ENCODE measurements at regions not wholly inside any gene's neighbourhood (a gene's known extent, or its start where the extent isn't known, plus 50 kb on each side); places are given as distances from the start of the nearest gene placed in this dataset.

- no peaks in the 10 kb centered on the region for H3K4me1 Mint-ChIP-seq (ENCODE audit: low read depth)
- no peak overlapping the region for H3K27ac Mint-ChIP-seq
- no peaks in the 10 kb centered on the region for H3K27me3 Mint-ChIP-seq
- no peak overlapping the region for H3K4me3 Mint-ChIP-seq
- H3K9me3 Mint-ChIP-seq: peaks cover 4% of the 10 kb centered on the region
- no peaks in the 10 kb centered on the region for H3K36me3 Mint-ChIP-seq (ENCODE audit: low read depth)
Measured at GRCh38 chr13:72341904-72342303, 385.5 kb downstream of the MZT1 start.

- Mint-ChIP-seq H3K4me3 (no peak overlapping the region), H3K27me3 (no peaks in the 10 kb centered on the region), H3K27ac (no peak overlapping the region), H3K36me3 (ENCODE audit: low read depth) (no peaks in the 10 kb centered on the region), H3K9me3 (peaks cover 4% of the 10 kb centered on the region), H3K4me1 (ENCODE audit: low read depth) (no peaks in the 10 kb centered on the region)
Measured at GRCh38 chr13:72317346-72318109, 409.9 kb downstream of the MZT1 start.

DNA sequence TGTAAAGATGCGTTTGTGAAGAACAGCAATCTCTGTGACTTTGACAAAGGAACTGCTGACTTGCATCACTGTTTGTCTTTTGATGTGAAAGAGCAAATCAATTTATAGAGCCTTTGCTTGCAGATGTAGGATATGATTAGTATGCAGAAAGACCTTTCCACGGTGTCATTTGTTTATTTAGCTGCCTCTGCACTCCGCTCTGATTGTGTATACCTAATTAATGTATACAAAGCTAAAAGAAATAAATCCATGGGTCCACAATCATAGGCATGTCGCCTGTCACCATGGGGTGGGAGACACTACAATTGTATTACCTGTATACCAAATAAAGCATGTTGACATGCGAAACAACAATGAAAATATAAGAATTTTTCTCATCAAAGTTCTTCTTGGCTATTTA is 410.7 kb downstream of the MZT1 start:
- H3K27me3 Mint-ChIP-seq: no peaks in the 10 kb centered on the region
- no peak overlapping the region for H3K27ac Mint-ChIP-seq
- no peaks in the 10 kb centered on the region for H3K4me1 Mint-ChIP-seq (ENCODE audit: low read depth)
- H3K4me3 Mint-ChIP-seq: no peak overlapping the region
- no peaks in the 10 kb centered on the region for H3K36me3 Mint-ChIP-seq (ENCODE audit: low read depth)
- H3K9me3 Mint-ChIP-seq: peaks cover 4% of the 10 kb centered on the region

DNA sequence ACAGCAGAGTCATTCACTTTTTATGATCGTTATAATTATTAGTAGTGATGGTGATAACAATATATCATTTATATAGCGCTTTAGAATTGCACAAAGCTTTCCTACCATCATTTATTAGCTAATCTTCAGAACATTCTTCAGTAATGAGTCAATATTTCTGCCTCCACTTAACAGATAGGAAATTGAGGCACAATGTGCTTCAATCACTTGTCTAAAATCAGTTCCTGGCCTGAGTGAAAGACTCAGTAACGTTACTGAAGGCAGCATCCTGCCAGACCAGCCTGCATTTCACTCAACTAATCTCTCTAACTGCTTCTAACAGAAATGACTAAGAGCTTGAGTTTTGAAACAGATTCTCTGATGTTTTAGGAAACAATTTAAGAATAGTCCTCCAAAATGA is 412.1 kb downstream of the MZT1 start:
- Mint-ChIP-seq H3K4me1 (ENCODE audit: low read depth) (no peaks in the 10 kb centered on the region), H3K36me3 (ENCODE audit: low read depth) (no peaks in the 10 kb centered on the region)

GRCh38 chr13:72314210-72314609 is 413.2 kb downstream of the MZT1 start:
- Mint-ChIP-seq H3K27me3 (no peaks in the 10 kb centered on the region), H3K9me3 (no peaks in the 10 kb centered on the region)

More for the DNA sequence above, 412.1 kb downstream of the MZT1 start:
- no peaks in the 10 kb centered on the region for H3K9me3 Mint-ChIP-seq
- H3K4me3 Mint-ChIP-seq: no peak overlapping the region
- no peaks in the 10 kb centered on the region for H3K27me3 Mint-ChIP-seq
- H3K27ac Mint-ChIP-seq: no peak overlapping the region

DNA sequence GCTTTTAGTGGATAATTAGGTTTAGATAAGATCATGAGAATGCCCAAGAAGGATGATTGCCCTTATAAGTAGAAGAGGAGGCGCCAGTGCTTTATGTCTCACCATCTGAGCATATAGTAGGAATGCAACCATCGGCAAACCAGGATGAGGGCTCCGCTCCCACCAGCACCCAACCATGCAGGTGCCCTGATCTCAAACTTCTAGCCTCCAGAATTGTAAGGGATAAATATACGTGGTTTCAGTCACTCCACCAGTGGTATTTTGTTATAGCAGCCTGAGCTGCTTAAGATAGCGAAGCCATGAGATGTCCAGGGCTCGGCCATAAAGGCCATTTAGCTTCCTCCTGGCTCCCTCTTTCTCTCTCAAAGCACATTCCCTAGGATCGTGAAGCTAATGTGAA is 413.9 kb downstream of the MZT1 start:
- Mint-ChIP-seq H3K4me3 (no peak overlapping the region), H3K9me3 (no peaks in the 10 kb centered on the region), H3K27me3 (no peaks in the 10 kb centered on the region), H3K27ac (no peak overlapping the region), H3K36me3 (ENCODE audit: low read depth) (no peaks in the 10 kb centered on the region), H3K4me1 (ENCODE audit: low read depth) (no peaks in the 10 kb centered on the region)

More at GRCh38 chr13:72314210-72314609, 413.2 kb downstream of the MZT1 start:
- no peak overlapping the region for H3K4me3 Mint-ChIP-seq
- H3K4me1 Mint-ChIP-seq (ENCODE audit: low read depth): no peaks in the 10 kb centered on the region
- H3K27ac Mint-ChIP-seq: no peak overlapping the region
- no peaks in the 10 kb centered on the region for H3K36me3 Mint-ChIP-seq (ENCODE audit: low read depth)

- no peak overlapping the region for H3K4me3 Mint-ChIP-seq
- H3K27me3 Mint-ChIP-seq: no peaks in the 10 kb centered on the region
- no peaks in the 10 kb centered on the region for H3K4me1 Mint-ChIP-seq (ENCODE audit: low read depth)
- no peaks in the 10 kb centered on the region for H3K36me3 Mint-ChIP-seq (ENCODE audit: low read depth)
- H3K27ac Mint-ChIP-seq: no peak overlapping the region
- no peaks in the 10 kb centered on the region for H3K9me3 Mint-ChIP-seq
Measured at GRCh38 chr13:72303941-72304746, 423.3 kb downstream of the MZT1 start.

DNA sequence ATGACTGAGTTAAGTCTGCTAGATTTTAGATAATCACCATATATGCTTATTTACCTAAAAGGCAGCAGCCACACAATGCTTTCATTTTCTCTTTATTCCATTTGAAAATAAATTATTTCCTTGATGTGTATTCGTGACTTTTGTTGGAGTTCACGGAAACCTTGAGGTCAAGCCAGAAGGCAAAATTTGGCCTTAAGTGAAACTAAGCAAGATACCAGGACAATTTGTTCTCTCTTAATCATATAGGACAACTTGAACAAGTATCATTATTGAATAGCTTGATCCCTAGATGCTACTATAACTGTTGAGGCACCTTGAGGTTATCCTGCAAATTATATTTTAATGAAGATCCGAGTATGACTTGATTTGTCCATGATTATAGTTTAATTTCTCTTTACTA is 429.2 kb upstream of the DACH1 start:
- Mint-ChIP-seq H3K9me3 (peaks cover 8% of the 10 kb centered on the region), H3K27me3 (no peaks in the 10 kb centered on the region), H3K4me1 (ENCODE audit: low read depth) (no peaks in the 10 kb centered on the region), H3K4me3 (no peak overlapping the region), H3K36me3 (ENCODE audit: low read depth) (no peaks in the 10 kb centered on the region), H3K27ac (no peak overlapping the region)

GRCh38 chr13:72295153-72295552 is 428.1 kb upstream of the DACH1 start:
- Mint-ChIP-seq H3K36me3 (ENCODE audit: low read depth) (no peaks in the 10 kb centered on the region), H3K4me3 (no peak overlapping the region), H3K4me1 (ENCODE audit: low read depth) (no peaks in the 10 kb centered on the region), H3K9me3 (peaks cover 8% of the 10 kb centered on the region), H3K27me3 (no peaks in the 10 kb centered on the region), H3K27ac (no peak overlapping the region)

GRCh38 chr13:72293206-72293605 is 426.2 kb upstream of the DACH1 start:
- Mint-ChIP-seq H3K4me3 (no peak overlapping the region), H3K27ac (no peak overlapping the region), H3K4me1 (ENCODE audit: low read depth) (no peaks in the 10 kb centered on the region), H3K9me3 (peaks cover 8% of the 10 kb centered on the region), H3K36me3 (ENCODE audit: low read depth) (no peaks in the 10 kb centered on the region), H3K27me3 (no peaks in the 10 kb centered on the region)

DNA sequence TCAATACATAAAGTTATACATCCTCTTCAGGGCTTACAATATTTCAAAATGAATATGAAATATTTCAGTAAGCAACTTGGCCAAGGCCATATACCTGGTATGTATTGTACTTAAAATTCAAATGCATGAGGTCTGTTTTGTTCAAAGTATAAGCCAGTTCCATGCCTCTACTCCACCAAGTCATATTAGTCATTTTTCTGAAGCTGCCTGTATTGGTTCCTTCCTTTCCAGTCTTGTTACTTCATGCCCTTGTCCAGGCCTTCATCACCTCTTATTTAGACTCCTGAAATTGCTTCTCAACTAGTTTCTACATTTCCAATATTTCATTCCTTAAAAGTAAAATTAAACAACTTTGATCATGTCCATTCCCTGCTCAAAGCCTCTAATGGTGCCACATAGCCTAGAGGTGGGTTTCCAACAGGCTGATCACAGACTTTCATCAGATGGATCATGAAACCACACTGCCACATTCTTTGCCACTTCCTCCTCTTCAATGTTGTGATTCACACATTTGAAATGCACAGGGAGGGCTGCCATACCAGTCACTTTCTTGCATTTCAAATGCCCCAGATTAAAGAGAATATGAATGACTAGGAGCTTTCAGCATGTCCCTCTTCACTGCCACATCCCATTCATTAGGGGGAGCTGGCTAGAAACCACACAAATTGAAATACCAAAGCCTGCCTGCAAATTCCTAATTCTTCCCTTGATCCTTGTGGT is 424.1 kb upstream of the DACH1 start:
- no peaks in the 10 kb centered on the region for H3K36me3 Mint-ChIP-seq (ENCODE audit: low read depth)
- peaks cover 8% of the 10 kb centered on the region for H3K9me3 Mint-ChIP-seq
- H3K4me1 Mint-ChIP-seq (ENCODE audit: low read depth): no peaks in the 10 kb centered on the region
- H3K4me3 Mint-ChIP-seq: no peak overlapping the region
- no peak overlapping the region for H3K27ac Mint-ChIP-seq
- no peaks in the 10 kb centered on the region for H3K27me3 Mint-ChIP-seq

DNA sequence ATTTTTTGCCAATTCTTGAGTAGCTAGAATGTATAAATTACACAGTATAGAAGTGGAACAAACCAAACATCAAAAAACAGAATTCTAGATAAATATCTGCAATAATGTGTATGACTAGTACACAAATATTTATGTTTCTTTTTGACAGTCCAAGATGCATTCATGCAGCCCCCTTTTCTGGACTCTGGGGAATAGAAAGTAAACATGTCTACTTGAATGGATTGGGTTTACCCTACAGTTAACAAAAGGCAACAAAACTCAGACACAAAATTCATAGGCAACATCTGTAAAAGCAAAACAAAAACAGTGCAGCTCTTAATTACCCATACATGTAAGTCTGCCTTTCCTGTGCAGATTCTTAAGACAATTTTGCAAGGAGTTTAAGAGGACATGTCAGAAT is 419.4 kb upstream of the DACH1 start:
- Mint-ChIP-seq H3K4me3 (no peak overlapping the region), H3K4me1 (ENCODE audit: low read depth) (no peaks in the 10 kb centered on the region), H3K27me3 (no peaks in the 10 kb centered on the region), H3K36me3 (ENCODE audit: low read depth) (no peaks in the 10 kb centered on the region), H3K27ac (no peak overlapping the region), H3K9me3 (no peaks in the 10 kb centered on the region)

DNA sequence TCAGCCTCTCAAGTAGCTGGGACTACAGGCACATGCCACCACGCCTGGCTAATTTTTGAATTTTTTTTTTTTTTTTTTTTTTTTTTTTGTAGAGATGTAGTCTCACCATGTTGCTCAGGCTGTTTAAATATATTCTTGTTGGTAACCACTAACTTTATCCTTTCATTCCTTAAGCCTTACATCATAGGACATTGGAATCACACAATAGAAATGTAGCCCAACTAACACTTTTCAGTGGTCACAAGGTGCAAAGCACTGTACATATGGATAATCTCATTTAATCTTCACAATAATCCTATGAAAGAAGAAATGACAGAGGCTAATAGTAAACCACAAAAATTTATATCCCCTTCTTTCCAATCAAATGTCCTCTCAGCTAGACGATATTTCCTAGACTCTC is 417.8 kb upstream of the DACH1 start:
- Mint-ChIP-seq H3K27me3 (no peaks in the 10 kb centered on the region), H3K4me1 (ENCODE audit: low read depth) (no peaks in the 10 kb centered on the region), H3K9me3 (no peaks in the 10 kb centered on the region)

DNA sequence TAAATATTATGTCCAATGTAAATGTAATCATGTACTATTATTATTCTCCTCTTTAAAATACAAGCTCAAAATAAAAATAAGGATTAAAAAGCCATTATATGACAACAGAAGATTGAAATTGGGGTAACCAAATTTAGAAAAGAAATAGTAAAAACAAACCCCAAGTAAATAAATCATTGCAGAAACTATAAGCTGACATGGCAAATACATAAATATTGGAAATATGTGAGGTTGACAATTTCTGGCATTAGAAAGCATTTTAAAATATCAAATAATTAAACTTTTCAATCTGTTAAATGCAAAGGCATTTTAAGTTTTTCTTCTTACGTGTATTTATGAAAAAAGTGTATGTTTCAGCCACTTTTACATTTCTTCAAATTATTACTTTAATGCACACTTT is 394.7 kb upstream of the DACH1 start:
- no peak overlapping the region for H3K4me3 Mint-ChIP-seq
- H3K36me3 Mint-ChIP-seq (ENCODE audit: low read depth): no peaks in the 10 kb centered on the region
- H3K27ac Mint-ChIP-seq: no peak overlapping the region
- H3K27me3 Mint-ChIP-seq: no peaks in the 10 kb centered on the region
- peaks cover 19% of the 10 kb centered on the region for H3K9me3 Mint-ChIP-seq
- no peaks in the 10 kb centered on the region for H3K4me1 Mint-ChIP-seq (ENCODE audit: low read depth)

More for the DNA sequence above, 417.8 kb upstream of the DACH1 start:
- Mint-ChIP-seq H3K4me3 (no peak overlapping the region), H3K27ac (no peak overlapping the region), H3K36me3 (ENCODE audit: low read depth) (no peaks in the 10 kb centered on the region)

- H3K36me3 Mint-ChIP-seq (ENCODE audit: low read depth): no peaks in the 10 kb centered on the region
- no peaks in the 10 kb centered on the region for H3K4me1 Mint-ChIP-seq (ENCODE audit: low read depth)
- no peak overlapping the region for H3K27ac Mint-ChIP-seq
- H3K9me3 Mint-ChIP-seq: peaks cover 17% of the 10 kb centered on the region
- no peaks in the 10 kb centered on the region for H3K27me3 Mint-ChIP-seq
- no peak overlapping the region for H3K4me3 Mint-ChIP-seq
Measured at GRCh38 chr13:72259528-72259927, 392.5 kb upstream of the DACH1 start.

All from stimulated activated naive CD8-positive, alpha-beta T cell treated with anti-CD3 and anti-CD28 coated beads, Interleukin-15, Interleukin-2, amounts not matched to agents 100 ng/mL and 50 ng/mL, for 24 hours (primary cell).